ENCODE measurements at regions not wholly inside any gene's neighbourhood (a gene's known extent, or its start where the extent isn't known, plus 50 kb on each side); places are given as distances from the start of the nearest gene placed in this dataset.

DNA sequence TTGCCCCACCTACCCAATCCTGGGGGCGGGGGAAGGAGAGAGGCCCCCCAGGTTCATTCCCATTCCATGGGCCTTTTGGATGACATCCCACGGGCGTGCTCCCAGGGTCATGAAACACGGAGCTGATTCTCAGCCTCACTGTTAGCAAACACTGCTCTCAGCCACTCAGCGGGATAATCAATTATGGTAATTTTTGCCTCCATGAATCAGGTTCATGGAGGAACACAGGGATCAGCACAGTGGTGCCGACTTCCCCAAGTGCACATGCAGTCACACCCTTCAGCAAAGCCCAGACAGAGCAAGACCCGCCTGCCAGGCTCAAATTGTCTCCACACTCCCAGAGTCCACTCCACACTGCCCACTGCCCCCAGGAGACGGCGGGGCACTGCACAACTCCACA is 164.6 kb downstream of the ENGASE start:
- BruUV-seq (replicated peaks): no TSS peak
- no peaks in the 10 kb centered on the region for H4K20me1 ChIP-seq (ENCODE audit: insufficient read depth, low read length)
- H2AFZ ChIP-seq (ENCODE audit: low read length): no peak overlapping the region
- no peaks in the 10 kb centered on the region for H3K36me3 ChIP-seq (replicated peaks in 1 of 2; ENCODE audit: control insufficient read depth in 1 of 2, insufficient read depth in 2 of 2, low read length in 2 of 2)
- H3K9ac ChIP-seq (ENCODE audit: insufficient read depth, low read depth, low read length): no peak overlapping the region
- in situ Hi-C loops (cut with HindIII; ENCODE audit: extremely low pct_ligation_motif_present, low pct_unique_long_range_greater_than_20kb) (no loop called here), intact Hi-C loops (cut with micrococcal nuclease; ENCODE audit: unreplicated experiment) (no loop called here)
- DNase-seq (ENCODE audit: low spot score) (no peak), FAIRE-seq (no peak), ATAC-seq (no peak)
- POLR2A ChIA-PET: no interaction called here
- peaks cover 10 to 67% of the 10 kb centered on the region in 2 experiments for H3K27me3 ChIP-seq (ENCODE audit: control insufficient read depth in 1 of 2, insufficient read depth in 2 of 2, low read length in 2 of 2)
- H3K27ac ChIP-seq (ENCODE audit: extremely low read length, insufficient read depth, low read length): no peak overlapping the region
- no peaks in the 10 kb centered on the region for H3K4me1 ChIP-seq (ENCODE audit: insufficient read depth, low read length)
- H3K9me3 ChIP-seq (ENCODE audit: low read length): no peaks in the 10 kb centered on the region
- 9% methylated on average over 9 of the region's 9 CpGs for WGBS (ENCODE audit: low lambda C conversion rate)
- CTCF ChIA-PET (ENCODE audit: low intra/inter-chr PET ratio, low total read pairs): no interaction called here
- TF ChIP-seq ELK4 (CRISPR knock-in tag; IDR thresholded peaks at IDR 0.05; ENCODE audit: borderline replicate concordance) (no peak), ZNF333 (CRISPR knock-in tag; IDR thresholded peaks at IDR 0.05; ENCODE audit: borderline replicate concordance) (no peak), STAG1 (CRISPR knock-in tag; IDR thresholded peaks at IDR 0.05) (no peak), ZNF605 (CRISPR knock-in tag; IDR thresholded peaks at IDR 0.05) (no peak), SKIL (CRISPR knock-in tag; IDR thresholded peaks at IDR 0.05; ENCODE audit: borderline replicate concordance) (no peak), ZNF629 (CRISPR knock-in tag; conservative IDR thresholded peaks at IDR 0.05) (no peak), PRPF4 (IDR thresholded peaks at IDR 0.05; ENCODE audit: low read depth, low read length, poor library complexity, severe bottlenecking) (no peak), ZNF790 (CRISPR knock-in tag; IDR thresholded peaks at IDR 0.05; ENCODE audit: borderline replicate concordance) (no peak), ZNF496 (CRISPR knock-in tag; IDR thresholded peaks at IDR 0.05; ENCODE audit: insufficient replicate concordance) (no peak), ZNF720 (CRISPR knock-in tag; IDR thresholded peaks at IDR 0.05) (no peak)
- TF ChIP-seq, protein P1, sequence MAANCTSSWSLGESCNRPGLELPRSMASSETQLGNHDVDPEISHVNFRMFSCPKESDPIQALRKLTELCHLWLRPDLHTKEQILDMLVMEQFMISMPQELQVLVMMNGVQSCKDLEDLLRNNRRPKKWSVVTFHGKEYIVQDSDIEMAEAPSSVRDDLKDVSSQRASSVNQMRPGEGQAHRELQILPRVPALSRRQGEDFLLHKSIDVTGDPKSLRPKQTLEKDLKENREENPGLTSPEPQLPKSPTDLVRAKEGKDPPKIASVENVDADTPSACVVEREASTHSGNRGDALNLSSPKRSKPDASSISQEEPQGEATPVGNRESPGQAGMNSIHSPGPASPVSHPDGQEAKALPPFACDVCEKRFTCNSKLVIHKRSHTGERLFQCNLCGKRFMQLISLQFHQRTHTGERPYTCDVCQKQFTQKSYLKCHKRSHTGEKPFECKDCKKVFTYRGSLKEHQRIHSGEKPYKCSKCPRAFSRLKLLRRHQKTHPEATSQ (CRISPR knock-in tag; IDR thresholded peaks at IDR 0.05; ENCODE audit: borderline replicate concordance): no peak
- TF ChIP-seq, protein P2, sequence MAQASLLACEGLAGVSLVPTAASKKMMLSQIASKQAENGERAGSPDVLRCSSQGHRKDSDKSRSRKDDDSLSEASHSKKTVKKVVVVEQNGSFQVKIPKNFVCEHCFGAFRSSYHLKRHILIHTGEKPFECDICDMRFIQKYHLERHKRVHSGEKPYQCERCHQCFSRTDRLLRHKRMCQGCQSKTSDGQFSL (CRISPR knock-in tag; IDR thresholded peaks at IDR 0.05): no peak
- TF ChIP-seq, protein P3, sequence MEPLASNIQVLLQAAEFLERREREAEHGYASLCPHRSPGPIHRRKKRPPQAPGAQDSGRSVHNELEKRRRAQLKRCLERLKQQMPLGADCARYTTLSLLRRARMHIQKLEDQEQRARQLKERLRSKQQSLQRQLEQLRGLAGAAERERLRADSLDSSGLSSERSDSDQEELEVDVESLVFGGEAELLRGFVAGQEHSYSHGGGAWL (CRISPR knock-in tag; IDR thresholded peaks at IDR 0.05): no peak
- H3K79me2 ChIP-seq (ENCODE audit: insufficient read depth, low read length): no peaks in the 10 kb centered on the region
- H3K4me3 ChIP-seq (replicated peaks in 1 of 3; ENCODE audit: insufficient read depth in 1 of 3, low read depth in 2 of 3, low read length in 3 of 3): no peak overlapping the region
- no peak overlapping the region for H3K4me2 ChIP-seq (ENCODE audit: low read depth, low read length)

Data from HepG2 (cell line).